HG02885 (cell line): ENCODE measurements at regions not wholly inside any gene's neighbourhood (a gene's known extent, or its start where the extent isn't known, plus 50 kb on each side); places are given as distances from the start of the nearest gene placed in this dataset.
"Not testable (repeated sequence)": the region's sequence is repeated elsewhere in the genome, so short reads cannot be mapped to it uniquely, and the experiment has no call there.

Experiments
- ATAC-seq: cut with Tn5 transposase; IDR thresholded peaks from one replicate; pipeline ENCODE4 v1.9.1; 2021; ENCODE audit warnings: mild to moderate bottlenecking; ENCODE audit not compliant: unreplicated experiment, poor library complexity

GRCh38 chr5:45038366-45038987 lies 229.7 kb downstream of the MRPS30 start:
- ATAC-seq = peak; percentile 81

DNA sequence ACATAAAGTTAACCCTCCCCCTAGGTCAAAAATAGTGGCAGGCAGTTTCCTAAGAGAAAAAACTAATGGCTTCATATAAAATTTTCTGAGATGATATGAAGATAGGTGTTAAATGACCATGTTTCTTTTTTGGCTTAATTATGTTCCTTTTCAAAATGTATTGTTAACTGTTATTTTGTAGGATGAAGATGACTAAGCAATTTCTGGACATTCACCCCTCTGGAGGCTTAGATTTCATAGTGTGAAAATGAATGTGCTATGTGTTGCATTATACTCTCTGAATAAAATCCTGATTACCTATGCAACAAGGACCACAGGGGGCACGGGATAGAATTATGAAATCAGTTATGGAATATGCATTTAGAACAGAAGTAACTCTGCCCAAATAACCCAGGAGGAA lies 233.5 kb downstream of the MRPS30 start:
- no peak for ATAC-seq

GRCh38 chr5:45057564-45057963 lies 248.8 kb downstream of the MRPS30 start:
- ATAC-seq = no peak

DNA sequence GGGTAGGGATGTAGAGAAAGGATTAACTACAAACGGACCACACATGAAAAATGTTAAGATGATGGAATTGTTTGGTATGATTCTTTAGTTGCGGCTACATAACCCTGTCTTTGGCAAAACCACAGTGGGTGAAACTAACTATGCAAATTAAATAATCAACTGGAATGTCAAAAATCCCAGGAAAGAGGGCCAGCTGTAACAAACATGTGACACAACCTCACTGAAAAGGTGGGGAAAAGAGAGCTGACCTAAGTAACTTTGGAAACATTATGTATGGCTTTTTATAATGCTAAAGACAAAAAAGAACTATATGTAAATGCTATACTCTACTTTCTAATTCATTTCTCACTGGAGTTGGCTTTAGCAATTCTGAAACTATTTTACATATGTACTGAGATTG lies 252.0 kb downstream of the MRPS30 start:
- no peak for ATAC-seq

- no peak for ATAC-seq
These were observed 253.3 kb downstream of the MRPS30 start for GRCh38 chr5:45062044-45062443.

GRCh38 chr5:45081082-45081481 lies 272.3 kb downstream of the MRPS30 start:
- no peak for ATAC-seq

DNA sequence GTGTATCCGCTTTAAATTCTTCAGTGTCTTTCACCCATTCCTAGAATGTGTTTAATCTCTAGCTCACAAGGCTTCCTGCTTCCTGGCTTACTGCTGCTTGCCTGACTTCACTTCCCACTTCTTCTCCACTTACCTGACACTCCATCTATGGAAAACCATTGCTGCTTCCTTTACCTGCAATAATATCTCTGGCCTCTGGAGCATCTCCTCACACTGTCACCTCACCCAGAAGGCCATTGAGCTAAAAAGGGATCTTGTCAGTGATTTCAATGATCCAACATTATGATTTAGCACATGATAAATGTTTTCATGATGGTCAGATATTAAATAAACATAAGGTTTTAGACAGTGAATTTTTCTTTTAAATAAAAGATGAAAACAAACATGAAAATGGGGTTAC lies 281.1 kb downstream of the MRPS30 start:
- ATAC-seq = no peak

DNA sequence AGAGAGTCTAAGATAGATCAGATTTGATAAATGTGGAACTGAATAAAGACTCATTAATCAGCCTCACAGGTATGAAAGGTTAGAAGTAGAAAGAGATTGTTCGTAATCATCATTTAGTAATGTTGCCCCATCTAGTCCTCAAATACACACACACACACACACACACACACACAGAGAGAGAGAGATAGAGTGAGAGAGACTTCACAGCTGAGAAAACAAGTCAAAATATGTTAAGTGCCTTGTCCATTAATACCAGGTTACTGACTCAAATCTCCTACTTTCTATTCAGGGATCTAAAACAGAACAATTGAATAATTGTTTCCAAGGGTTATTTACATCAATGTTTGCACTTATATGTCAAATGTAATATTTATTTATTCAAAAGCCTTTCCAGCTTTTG lies 284.6 kb downstream of the MRPS30 start:
- ATAC-seq = no peak

GRCh38 chr5:45094876-45095440 lies 286.2 kb downstream of the MRPS30 start:
- no peak for ATAC-seq

GRCh38 chr5:45098483-45098882 lies 289.7 kb downstream of the MRPS30 start:
- ATAC-seq = peak; percentile 55

DNA sequence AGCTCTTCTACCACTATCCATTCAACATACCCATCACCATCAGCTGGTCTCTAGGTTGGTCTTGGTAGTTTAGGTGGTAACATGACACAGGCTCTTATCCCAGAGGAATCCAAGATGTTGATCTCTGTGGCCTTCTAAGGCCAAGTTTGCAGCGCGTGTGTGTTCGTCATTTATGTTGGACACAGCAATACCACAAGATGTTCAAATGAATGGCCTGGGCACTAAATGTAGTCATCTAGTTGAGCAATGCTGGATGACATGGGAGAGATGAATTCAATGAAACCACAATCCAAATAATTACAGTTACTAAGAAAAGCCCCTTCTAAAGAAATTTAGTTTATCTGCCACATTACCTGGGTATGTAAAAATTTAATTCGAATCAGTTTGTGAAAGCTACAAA lies 292.4 kb downstream of the MRPS30 start:
- no peak for ATAC-seq

DNA sequence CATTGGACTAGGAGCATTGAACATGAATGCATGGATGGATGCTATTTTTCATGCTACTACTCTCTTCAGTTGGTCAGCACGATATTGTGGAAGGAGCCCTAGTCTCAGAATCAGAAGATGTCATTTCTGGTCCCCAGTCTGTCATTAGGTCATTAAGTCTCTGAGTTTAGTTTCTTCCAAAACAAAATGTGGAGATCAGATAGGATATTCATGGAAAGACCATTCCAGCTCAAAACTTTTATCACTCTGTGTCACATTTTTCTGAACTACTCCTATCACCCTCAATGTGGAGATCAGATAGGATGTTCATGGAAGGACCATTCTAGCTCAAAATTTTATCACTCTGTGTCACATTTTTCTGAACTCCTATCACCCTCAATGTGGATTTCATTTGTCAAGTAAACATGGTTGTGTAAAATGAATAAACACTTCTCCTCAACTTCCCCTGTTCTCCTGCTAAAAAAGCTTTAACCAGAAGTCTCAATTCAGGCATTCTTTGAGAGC lies 296.8 kb downstream of the MRPS30 start:
- no peak for ATAC-seq

GRCh38 chr5:45109062-45109461 lies 300.3 kb downstream of the MRPS30 start:
- no peak for ATAC-seq

GRCh38 chr5:45109636-45110035 lies 300.9 kb downstream of the MRPS30 start:
- no peak for ATAC-seq

- no peak for ATAC-seq
These were observed 301.7 kb downstream of the MRPS30 start for GRCh38 chr5:45110399-45110798.

- ATAC-seq = no peak
These were observed 305.0 kb downstream of the MRPS30 start for GRCh38 chr5:45113726-45114125.

DNA sequence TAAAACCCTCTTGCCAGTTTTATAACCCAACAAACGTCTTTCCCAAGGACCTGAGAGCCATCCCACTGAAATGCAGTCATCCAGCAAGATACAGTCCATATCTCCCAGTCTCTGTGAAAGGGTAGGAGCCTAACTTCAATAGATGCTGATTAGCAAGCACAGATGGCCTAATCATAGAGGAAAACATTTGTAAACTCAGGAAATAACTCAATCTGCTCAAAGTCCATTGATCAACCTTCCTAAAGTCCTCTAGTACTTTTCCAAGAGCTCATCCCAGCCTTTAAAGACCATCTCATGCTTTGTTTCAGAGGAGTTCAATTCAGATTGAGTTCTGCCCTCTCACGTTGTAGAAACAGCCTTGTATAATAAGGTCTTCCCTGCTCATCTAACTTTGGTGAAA lies 324.2 kb downstream of the MRPS30 start:
- no peak for ATAC-seq

- ATAC-seq = no peak
These were observed 354.2 kb downstream of the MRPS30 start for GRCh38 chr5:45162974-45163373.

GRCh38 chr5:45171563-45171962 lies 362.8 kb downstream of the MRPS30 start:
- no peak for ATAC-seq

DNA sequence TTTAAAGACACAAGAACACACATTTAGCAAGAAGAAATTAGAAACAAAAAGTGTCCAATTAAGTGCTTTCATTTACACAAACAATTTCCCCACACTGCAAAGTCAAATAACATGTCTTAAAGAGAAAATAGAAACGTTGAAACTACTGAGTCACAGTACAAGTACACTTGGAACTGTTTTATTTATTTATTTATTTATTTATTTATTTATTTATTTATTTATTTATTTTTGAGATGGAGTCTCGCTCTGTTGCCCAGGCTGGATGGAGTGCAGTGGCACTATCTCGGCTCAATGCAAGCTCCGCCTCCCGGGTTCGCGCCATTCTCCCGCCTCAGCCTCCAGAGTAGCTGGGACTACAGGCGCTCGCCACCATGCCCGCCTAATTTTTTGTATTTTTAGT lies 363.9 kb downstream of the MRPS30 start:
- ATAC-seq = not testable (repeated sequence)

- ATAC-seq = no peak
These were observed 370.9 kb downstream of the MRPS30 start for GRCh38 chr5:45179686-45180085.

- no peak for ATAC-seq
These were observed 380.3 kb downstream of the MRPS30 start for GRCh38 chr5:45189042-45189441.
